Trophoblast cell (in vitro differentiated cells and primary cell): ENCODE measurements at regions not wholly inside any gene's neighbourhood (a gene's known extent, or its start where the extent isn't known, plus 50 kb on each side); places are given as distances from the start of the nearest gene placed in this dataset.

ENCODE experiments used
- DNase-seq, 2 donors: peaks; one replicate each; pipeline ENCODE4 v3.0.0-alpha.2; 2016
- H2AFZ ChIP-seq: 2 replicates; pipeline ENCODE4 v1.6.1; 2013; ENCODE audit warnings: low read length, moderate library complexity, mild to moderate bottlenecking; ENCODE audit not compliant: insufficient read depth, poor library complexity
- H2AK5ac ChIP-seq: 2 replicates; pipeline ENCODE4 v1.6.1; 2013; ENCODE audit warnings: mild to moderate bottlenecking, low read length
- H2BK120ac ChIP-seq: 2 replicates; pipeline ENCODE4 v1.6.1; 2013; ENCODE audit warnings: low read length, mild to moderate bottlenecking, moderate library complexity; ENCODE audit not compliant: insufficient read depth, poor library complexity
- H2BK12ac ChIP-seq: 2 replicates; pipeline ENCODE4 v1.6.1; 2013; ENCODE audit warnings: mild to moderate bottlenecking, low read length, moderate library complexity
- H2BK5ac ChIP-seq: 2 replicates; pipeline ENCODE4 v1.6.1; 2013; ENCODE audit warnings: low read length, low read depth, moderate library complexity, mild to moderate bottlenecking; ENCODE audit not compliant: poor library complexity
- H3K14ac ChIP-seq: 2 replicates; pipeline ENCODE4 v1.6.1; 2013; ENCODE audit warnings: mild to moderate bottlenecking, low read length
- H3K18ac ChIP-seq: 2 replicates; pipeline ENCODE4 v1.6.1; 2013; ENCODE audit warnings: mild to moderate bottlenecking, low read length
- H3K23ac ChIP-seq: 2 replicates; pipeline ENCODE4 v1.6.1; 2013; ENCODE audit warnings: low read length
- H3K27ac ChIP-seq: 2 replicates; pipeline ENCODE4 v1.5.1; 2013; ENCODE audit warnings: low read depth, mild to moderate bottlenecking, inconsistent platforms, low read length, moderate library complexity
- H3K27me3 ChIP-seq: 2 replicates; pipeline ENCODE4 v1.6.1; 2013; ENCODE audit warnings: inconsistent platforms, mild to moderate bottlenecking, low read length, moderate library complexity; ENCODE audit not compliant: insufficient read depth
- H3K36me3 ChIP-seq, 2 experiments: 1 replicate in 1 of 2; 2 replicates in 1 of 2; pipeline ENCODE4 v1.6.1; 2013; ENCODE audit warnings: low read length in 2 of 2, mild to moderate bottlenecking in 2 of 2, moderate library complexity in 1 of 2; ENCODE audit not compliant: insufficient read depth in 2 of 2, control insufficient read depth in 1 of 2
- H3K4ac ChIP-seq: 2 replicates; pipeline ENCODE4 v1.6.1; 2013; ENCODE audit warnings: low read depth, mild to moderate bottlenecking, low read length, moderate library complexity
- H3K4me1 ChIP-seq, 2 experiments: 1 replicate in 1 of 2; 2 replicates in 1 of 2; pipeline ENCODE4 v1.6.1; 2013; ENCODE audit warnings: low read length in 2 of 2, mild to moderate bottlenecking in 2 of 2, moderate library complexity in 1 of 2; ENCODE audit not compliant: insufficient read depth in 2 of 2, control insufficient read depth in 1 of 2
- H3K4me2 ChIP-seq: 2 replicates; pipeline ENCODE4 v1.6.1; 2013; ENCODE audit warnings: inconsistent platforms, mild to moderate bottlenecking, low read length, moderate library complexity
- H3K4me3 ChIP-seq: 2 replicates; pipeline ENCODE4 v1.5.1; 2013; ENCODE audit warnings: mild to moderate bottlenecking, low read depth, low read length, inconsistent platforms
- H3K79me1 ChIP-seq: one replicate; pipeline ENCODE4 v1.6.1; 2013; ENCODE audit warnings: low read length
- H3K79me2 ChIP-seq: 2 replicates; pipeline ENCODE4 v1.6.1; 2013; ENCODE audit warnings: low read length, mild to moderate bottlenecking; ENCODE audit not compliant: control insufficient read depth, insufficient read depth, poor library complexity
- H3K9ac ChIP-seq: 2 replicates; pipeline ENCODE4 v1.6.1; 2013; ENCODE audit warnings: mild to moderate bottlenecking, low read length
- H3K9me3 ChIP-seq: 2 replicates; pipeline ENCODE4 v1.6.1; 2013; ENCODE audit warnings: low read depth, mild to moderate bottlenecking, control low read depth, inconsistent platforms, low read length; ENCODE audit not compliant: insufficient read depth
- H4K12ac ChIP-seq: 2 replicates; pipeline ENCODE4 v1.6.1; 2013; ENCODE audit warnings: low read depth, mild to moderate bottlenecking, low read length, moderate library complexity
- H4K8ac ChIP-seq: 2 replicates; pipeline ENCODE4 v1.6.1; 2013; ENCODE audit warnings: low read depth, mild to moderate bottlenecking, low read length, moderate library complexity
- H4K91ac ChIP-seq: one replicate; pipeline ENCODE4 v1.6.1; 2013; ENCODE audit warnings: low read depth, mild to moderate bottlenecking, low read length, moderate library complexity
- WGBS: extraction: QIAGEN DNeasy Blood & Tissue Kit; methylation state at CpG from one replicate; pipeline ENCODE4 v1.1.7; 2013; ENCODE audit warnings: missing lambda C conversion rate; ENCODE audit not compliant: insufficient read length, insufficient coverage; ENCODE audit errors: extremely low coverage; 5-methylcytosine and 5-hydroxymethylcytosine counted together

- no peak overlapping the region for H3K4me3 ChIP-seq
- no peaks in the 10 kb centered on the region for H3K79me2 ChIP-seq
- no peaks in the 10 kb centered on the region for H3K9me3 ChIP-seq
- H2AK5ac ChIP-seq, result no peak overlapping the region
- H3K79me1 ChIP-seq, result no peaks in the 10 kb centered on the region
- H3K14ac ChIP-seq, result no peak overlapping the region
- H3K36me3 ChIP-seq, result no peaks in the 10 kb centered on the region
- H4K8ac ChIP-seq, result no peak overlapping the region
- WGBS, result no CpG with 5 or more reads among the region's 3 CpGs
- no peak for DNase-seq
- no peak overlapping the region for H2AFZ ChIP-seq
- H2BK120ac ChIP-seq, result no peak overlapping the region
- no peak overlapping the region for H4K12ac ChIP-seq
- H3K27ac ChIP-seq, result no peak overlapping the region
- no peak overlapping the region for H3K23ac ChIP-seq
- no peak overlapping the region for H3K4me2 ChIP-seq
- H3K9ac ChIP-seq, result no peak overlapping the region
- no peaks in the 10 kb centered on the region for H3K4me1 ChIP-seq
- no peak overlapping the region for H3K4ac ChIP-seq
- no peak overlapping the region for H2BK12ac ChIP-seq
- no peak overlapping the region for H2BK5ac ChIP-seq
- no peak overlapping the region for H4K91ac ChIP-seq
- no peaks in the 10 kb centered on the region for H3K27me3 ChIP-seq
- no peak overlapping the region for H3K18ac ChIP-seq
Observed at GRCh38 chr12:14169281-14169680, 187.9 kb upstream of the GRIN2B start.

GRCh38 chr12:14171106-14171505, 189.7 kb upstream of the GRIN2B start:
- Histone ChIP-seq H2AFZ (no peak overlapping the region), H2BK5ac (no peak overlapping the region), H3K4me2 (no peak overlapping the region), H3K23ac (no peak overlapping the region), H3K27me3 (no peaks in the 10 kb centered on the region), H2BK12ac (no peak overlapping the region), H3K9ac (no peak overlapping the region), H3K36me3 (no peaks in the 10 kb centered on the region), H3K9me3 (no peaks in the 10 kb centered on the region), H2BK120ac (no peak overlapping the region), H3K4me3 (no peak overlapping the region), H2AK5ac (no peak overlapping the region), H3K4me1 (no peaks in the 10 kb centered on the region), H4K8ac (no peak overlapping the region), H3K18ac (no peak overlapping the region), H3K4ac (no peak overlapping the region), H4K91ac (no peak overlapping the region), H4K12ac (no peak overlapping the region), H3K79me2 (no peaks in the 10 kb centered on the region), H3K27ac (no peak overlapping the region), H3K14ac (no peak overlapping the region), H3K79me1 (no peaks in the 10 kb centered on the region)
- DNase-seq, result no peak
- no CpG with 5 or more reads among the region's 3 CpGs for WGBS

- no peaks in the 10 kb centered on the region for H3K79me2 ChIP-seq
- no peak overlapping the region for H4K8ac ChIP-seq
- H2BK12ac ChIP-seq, result no peak overlapping the region
- no peaks in the 10 kb centered on the region for H3K27me3 ChIP-seq
- no peak overlapping the region for H2AK5ac ChIP-seq
- no peak overlapping the region for H3K9ac ChIP-seq
- no peak overlapping the region for H2BK120ac ChIP-seq
- no peak overlapping the region for H2BK5ac ChIP-seq
- no peak overlapping the region for H2AFZ ChIP-seq
- no peak overlapping the region for H3K4ac ChIP-seq
- H3K27ac ChIP-seq, result no peak overlapping the region
- H3K4me1 ChIP-seq, result no peaks in the 10 kb centered on the region
- H4K12ac ChIP-seq, result no peak overlapping the region
- H3K18ac ChIP-seq, result no peak overlapping the region
- no CpG with 5 or more reads among the region's 2 CpGs for WGBS
- H3K14ac ChIP-seq, result no peak overlapping the region
- no peaks in the 10 kb centered on the region for H3K79me1 ChIP-seq
- H3K23ac ChIP-seq, result no peak overlapping the region
- H3K4me3 ChIP-seq, result no peak overlapping the region
- no peaks in the 10 kb centered on the region for H3K9me3 ChIP-seq
- no peak overlapping the region for H3K4me2 ChIP-seq
- no peaks in the 10 kb centered on the region for H3K36me3 ChIP-seq
- no peak overlapping the region for H4K91ac ChIP-seq
- DNase-seq, result no peak
Observed at GRCh38 chr12:14175206-14175605, 190.3 kb upstream of the ATF7IP start.

GRCh38 chr12:14185427-14186192, 179.9 kb upstream of the ATF7IP start:
- Histone ChIP-seq H3K79me1 (no peaks in the 10 kb centered on the region), H2BK12ac (peak overlapping the region; percentile 52), H3K9ac (no peak overlapping the region), H4K8ac (no peak overlapping the region), H3K27ac (no peak overlapping the region), H2BK120ac (no peak overlapping the region), H4K12ac (no peak overlapping the region), H3K4me3 (no peak overlapping the region), H4K91ac (peak overlapping the region; percentile 17), H3K18ac (no peak overlapping the region), H2BK5ac (no peak overlapping the region), H2AFZ (no peak overlapping the region), H3K9me3 (no peaks in the 10 kb centered on the region), H3K36me3 (no peaks in the 10 kb centered on the region), H3K79me2 (no peaks in the 10 kb centered on the region), H3K23ac (no peak overlapping the region), H3K27me3 (no peaks in the 10 kb centered on the region), H3K4ac (no peak overlapping the region), H3K4me2 (no peak overlapping the region), H2AK5ac (no peak overlapping the region), H3K14ac (no peak overlapping the region), H3K4me1 (no peaks in the 10 kb centered on the region)
- no CpG with 5 or more reads among the region's 8 CpGs for WGBS
- DNase-seq, result peak; percentile 33 to 82
